HepG2 (cell line): ENCODE measurements at regions not wholly inside any gene's neighbourhood (a gene's known extent, or its start where the extent isn't known, plus 50 kb on each side); places are given as distances from the start of the nearest gene placed in this dataset.
"Not testable (repeated sequence)": the region's sequence is repeated elsewhere in the genome, so short reads cannot be mapped to it uniquely, and the experiment has no call there.

Experiments used
- CCAR2 ChIP-seq: fragments of 200-400 bp; formaldehyde crosslinking; optimal IDR thresholded peaks from 2 replicates; pipeline ENCODE3; 2018; ENCODE audit warnings: low read depth, mild to moderate bottlenecking, low read length, moderate library complexity
- ELF1 ChIP-seq: sonication (generic); formaldehyde crosslinking; IDR thresholded peaks from 2 replicates; pipeline ENCODE4 v1.4.0; 2020; ENCODE audit warnings: missing genetic modification reagents
- SMC3 ChIP-seq: IDR thresholded peaks from 2 replicates; pipeline ENCODE4 v1.6.1; 2011; ENCODE audit warnings: low read length, improper control_type of control experiment
- ZNF629 ChIP-seq: sonication (generic); formaldehyde crosslinking; conservative IDR thresholded peaks from 2 replicates; pipeline ENCODE4 v1.5.0; 2020; ENCODE audit warnings: missing genetic modification reagents
- TF ChIP-seq, protein P1 (sequence below): sonication (generic); formaldehyde crosslinking; IDR thresholded peaks from 2 replicates; pipeline ENCODE4 v1.5.0; 2020; ENCODE audit warnings: missing genetic modification reagents, mild to moderate bottlenecking, borderline replicate concordance
- TF ChIP-seq, protein P2 (sequence below): sonication (generic); formaldehyde crosslinking; IDR thresholded peaks from 2 replicates; pipeline ENCODE4 v1.8.0; 2023; ENCODE audit warnings: mild to moderate bottlenecking, missing genetic modification reagents
- TF ChIP-seq, protein P3 (sequence below): sonication (generic); formaldehyde crosslinking; IDR thresholded peaks from 2 replicates; pipeline ENCODE4 v1.5.0; 2020; ENCODE audit warnings: mild to moderate bottlenecking, missing genetic modification reagents, moderate library complexity
- TF ChIP-seq, protein P4 (sequence below): sonication (generic); formaldehyde crosslinking; IDR thresholded peaks from 2 replicates; pipeline ENCODE4 v1.4.0; 2020; ENCODE audit warnings: missing genetic modification reagents
- TF ChIP-seq, protein P5 (sequence below): sonication (generic); formaldehyde crosslinking; IDR thresholded peaks from 2 replicates; pipeline ENCODE4 v1.5.0; 2020; ENCODE audit warnings: missing genetic modification reagents

DNA sequence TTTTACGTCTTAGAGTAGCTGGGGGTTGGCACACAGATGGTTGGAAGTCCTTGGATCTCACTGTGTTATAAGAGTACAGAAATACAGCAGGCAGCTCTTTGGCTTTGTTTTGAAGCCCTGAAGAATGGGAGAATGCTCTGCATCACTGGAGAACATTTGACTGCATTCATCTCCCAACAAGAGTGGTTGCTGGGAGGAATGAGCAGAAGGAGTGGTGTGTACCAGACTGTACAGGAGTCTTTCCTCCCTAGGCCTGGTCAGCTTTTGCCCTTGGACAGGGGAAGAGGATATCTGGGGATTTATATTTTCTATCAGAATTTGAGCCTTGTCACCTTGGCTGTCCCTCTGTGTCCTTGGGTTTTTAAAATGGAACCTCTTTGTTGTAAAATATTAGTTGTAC lies 70.5 kb upstream of the FAM72C start:
- TF ChIP-seq, protein P1, sequence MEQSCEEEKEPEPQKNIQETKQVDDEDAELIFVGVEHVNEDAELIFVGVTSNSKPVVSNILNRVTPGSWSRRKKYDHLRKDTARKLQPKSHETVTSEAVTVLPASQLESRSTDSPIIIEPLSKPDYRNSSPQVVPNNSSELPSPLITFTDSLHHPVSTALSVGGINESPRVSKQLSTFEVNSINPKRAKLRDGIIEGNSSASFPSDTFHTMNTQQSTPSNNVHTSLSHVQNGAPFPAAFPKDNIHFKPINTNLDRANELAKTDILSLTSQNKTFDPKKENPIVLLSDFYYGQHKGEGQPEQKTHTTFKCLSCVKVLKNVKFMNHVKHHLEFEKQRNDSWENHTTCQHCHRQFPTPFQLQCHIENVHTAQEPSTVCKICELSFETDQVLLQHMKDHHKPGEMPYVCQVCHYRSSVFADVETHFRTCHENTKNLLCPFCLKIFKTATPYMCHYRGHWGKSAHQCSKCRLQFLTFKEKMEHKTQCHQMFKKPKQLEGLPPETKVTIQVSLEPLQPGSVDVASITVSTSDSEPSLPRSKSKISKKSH (CRISPR knock-in tag): not testable (repeated sequence)
- not testable (repeated sequence) for TF ChIP-seq ZNF629 (CRISPR knock-in tag); ELF1 (CRISPR knock-in tag); CCAR2; SMC3
- TF ChIP-seq, protein P2, sequence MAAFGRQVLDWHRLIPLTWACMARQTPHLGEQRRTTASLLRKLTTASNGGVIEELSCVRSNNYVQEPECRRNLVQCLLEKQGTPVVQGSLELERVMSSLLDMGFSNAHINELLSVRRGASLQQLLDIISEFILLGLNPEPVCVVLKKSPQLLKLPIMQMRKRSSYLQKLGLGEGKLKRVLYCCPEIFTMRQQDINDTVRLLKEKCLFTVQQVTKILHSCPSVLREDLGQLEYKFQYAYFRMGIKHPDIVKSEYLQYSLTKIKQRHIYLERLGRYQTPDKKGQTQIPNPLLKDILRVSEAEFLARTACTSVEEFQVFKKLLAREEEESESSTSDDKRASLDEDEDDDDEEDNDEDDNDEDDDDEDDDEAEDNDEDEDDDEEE (CRISPR knock-in tag): not testable (repeated sequence)
- TF ChIP-seq, protein P3, sequence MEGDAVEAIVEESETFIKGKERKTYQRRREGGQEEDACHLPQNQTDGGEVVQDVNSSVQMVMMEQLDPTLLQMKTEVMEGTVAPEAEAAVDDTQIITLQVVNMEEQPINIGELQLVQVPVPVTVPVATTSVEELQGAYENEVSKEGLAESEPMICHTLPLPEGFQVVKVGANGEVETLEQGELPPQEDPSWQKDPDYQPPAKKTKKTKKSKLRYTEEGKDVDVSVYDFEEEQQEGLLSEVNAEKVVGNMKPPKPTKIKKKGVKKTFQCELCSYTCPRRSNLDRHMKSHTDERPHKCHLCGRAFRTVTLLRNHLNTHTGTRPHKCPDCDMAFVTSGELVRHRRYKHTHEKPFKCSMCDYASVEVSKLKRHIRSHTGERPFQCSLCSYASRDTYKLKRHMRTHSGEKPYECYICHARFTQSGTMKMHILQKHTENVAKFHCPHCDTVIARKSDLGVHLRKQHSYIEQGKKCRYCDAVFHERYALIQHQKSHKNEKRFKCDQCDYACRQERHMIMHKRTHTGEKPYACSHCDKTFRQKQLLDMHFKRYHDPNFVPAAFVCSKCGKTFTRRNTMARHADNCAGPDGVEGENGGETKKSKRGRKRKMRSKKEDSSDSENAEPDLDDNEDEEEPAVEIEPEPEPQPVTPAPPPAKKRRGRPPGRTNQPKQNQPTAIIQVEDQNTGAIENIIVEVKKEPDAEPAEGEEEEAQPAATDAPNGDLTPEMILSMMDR (CRISPR knock-in tag): not testable (repeated sequence)
- TF ChIP-seq, protein P4, sequence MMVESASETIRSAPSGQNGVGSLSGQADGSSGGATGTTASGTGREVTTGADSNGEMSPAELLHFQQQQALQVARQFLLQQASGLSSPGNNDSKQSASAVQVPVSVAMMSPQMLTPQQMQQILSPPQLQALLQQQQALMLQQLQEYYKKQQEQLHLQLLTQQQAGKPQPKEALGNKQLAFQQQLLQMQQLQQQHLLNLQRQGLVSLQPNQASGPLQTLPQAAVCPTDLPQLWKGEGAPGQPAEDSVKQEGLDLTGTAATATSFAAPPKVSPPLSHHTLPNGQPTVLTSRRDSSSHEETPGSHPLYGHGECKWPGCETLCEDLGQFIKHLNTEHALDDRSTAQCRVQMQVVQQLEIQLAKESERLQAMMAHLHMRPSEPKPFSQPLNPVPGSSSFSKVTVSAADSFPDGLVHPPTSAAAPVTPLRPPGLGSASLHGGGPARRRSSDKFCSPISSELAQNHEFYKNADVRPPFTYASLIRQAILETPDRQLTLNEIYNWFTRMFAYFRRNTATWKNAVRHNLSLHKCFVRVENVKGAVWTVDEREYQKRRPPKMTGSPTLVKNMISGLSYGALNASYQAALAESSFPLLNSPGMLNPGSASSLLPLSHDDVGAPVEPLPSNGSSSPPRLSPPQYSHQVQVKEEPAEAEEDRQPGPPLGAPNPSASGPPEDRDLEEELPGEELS (CRISPR knock-in tag): not testable (repeated sequence)
- TF ChIP-seq, protein P5, sequence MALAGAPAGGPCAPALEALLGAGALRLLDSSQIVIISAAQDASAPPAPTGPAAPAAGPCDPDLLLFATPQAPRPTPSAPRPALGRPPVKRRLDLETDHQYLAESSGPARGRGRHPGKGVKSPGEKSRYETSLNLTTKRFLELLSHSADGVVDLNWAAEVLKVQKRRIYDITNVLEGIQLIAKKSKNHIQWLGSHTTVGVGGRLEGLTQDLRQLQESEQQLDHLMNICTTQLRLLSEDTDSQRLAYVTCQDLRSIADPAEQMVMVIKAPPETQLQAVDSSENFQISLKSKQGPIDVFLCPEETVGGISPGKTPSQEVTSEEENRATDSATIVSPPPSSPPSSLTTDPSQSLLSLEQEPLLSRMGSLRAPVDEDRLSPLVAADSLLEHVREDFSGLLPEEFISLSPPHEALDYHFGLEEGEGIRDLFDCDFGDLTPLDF (CRISPR knock-in tag): not testable (repeated sequence)
